ENCODE measurements at regions not wholly inside any gene's neighbourhood (a gene's known extent, or its start where the extent isn't known, plus 50 kb on each side); places are given as distances from the start of the nearest gene placed in this dataset.

DNA sequence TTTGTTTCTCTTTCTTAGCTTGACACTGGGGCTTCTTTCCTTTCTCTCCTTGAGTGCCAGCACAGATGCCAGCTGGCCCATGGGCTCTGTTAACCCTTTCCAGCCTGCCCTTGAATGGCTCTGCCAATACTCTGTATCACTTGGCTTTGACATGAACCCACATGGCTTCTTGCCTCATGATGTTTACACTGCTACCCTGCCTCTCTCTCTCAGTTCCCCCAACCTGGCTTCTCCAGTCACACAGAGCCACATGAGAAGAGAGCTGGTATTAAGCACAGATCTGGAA is 262.4 kb downstream of the OMA1 start:
- no peak for TF ChIP-seq EZH2 (IDR thresholded peaks at IDR 0.05; ENCODE audit: borderline replicate concordance, insufficient read depth, low read depth, low read length, poor library complexity, severe bottlenecking)
- no peak for TF ChIP-seq CTCF (IDR thresholded peaks at IDR 0.05)
- Histone ChIP-seq H3K4me1 (ENCODE audit: control insufficient read depth in 2 of 2, insufficient read depth in 2 of 2, low read length in 2 of 2) (no peaks in the 10 kb centered on the region), H3K9me3 (ENCODE audit: control extremely low read depth in 1 of 3, control insufficient read depth in 2 of 3, insufficient read depth in 1 of 3, low read length in 2 of 3) (no peaks in the 10 kb centered on the region), H3K4me3 (ENCODE audit: control extremely low read depth in 1 of 5, extremely low read depth in 1 of 5, insufficient read depth in 1 of 5, low read depth in 2 of 5, low read length in 4 of 5) (no peak overlapping the region), H3K36me3 (replicated peaks in 1 of 2; ENCODE audit: control extremely low read depth in 1 of 2, control insufficient read depth in 1 of 2, extremely low read depth in 1 of 2, insufficient read depth in 2 of 2, low read length in 1 of 2) (no peaks in the 10 kb centered on the region), H3K27ac (ENCODE audit: low read length in 2 of 2) (no peak overlapping the region), H3K4me2 (replicated peaks; ENCODE audit: low read depth, low read length, poor library complexity, severe bottlenecking) (no peak overlapping the region), H3K9ac (ENCODE audit: low read length) (no peak overlapping the region), H3K27me3 (replicated peaks in 1 of 4; ENCODE audit: control extremely low read depth in 1 of 4, control insufficient read depth in 3 of 4, insufficient read depth in 4 of 4, low read length in 3 of 4) (no peaks in the 10 kb centered on the region), H4K20me1 (ENCODE audit: control insufficient read depth, insufficient read depth, low read length, poor library complexity, severe bottlenecking) (no peaks in the 10 kb centered on the region), H3K79me2 (ENCODE audit: control insufficient read depth, insufficient read depth, low read length) (no peaks in the 10 kb centered on the region), H2AFZ (ENCODE audit: insufficient read depth, low read depth, low read length, poor library complexity, severe bottlenecking) (no peak overlapping the region)
- ChIA-PET CTCF (no interaction called here), POLR2A (no interaction called here)
- H3K4me3 Mint-ChIP-seq, result no peak overlapping the region
- ATAC-seq (ENCODE audit: low read depth), result no peak
- intact Hi-C loops (cut with micrococcal nuclease), result no loop called here
- no peaks in the 10 kb centered on the region for H3K4me1 Mint-ChIP-seq
- H3K27me3 Mint-ChIP-seq, result peaks cover 4% of the 10 kb centered on the region
- DNase-seq, result no peak
- peaks cover 3% of the 10 kb centered on the region for H3K9me3 Mint-ChIP-seq (ENCODE audit: insufficient read depth)
- H3K27ac Mint-ChIP-seq, result no peak overlapping the region

GRCh38 chr1:58283388-58284224 is 262.9 kb downstream of the OMA1 start:
- H3K4me1 Mint-ChIP-seq, result no peaks in the 10 kb centered on the region
- intact Hi-C loops (cut with micrococcal nuclease), result no loop called here
- H3K36me3 ChIP-seq (replicated peaks in 1 of 2; ENCODE audit: control extremely low read depth in 1 of 2, control insufficient read depth in 1 of 2, extremely low read depth in 1 of 2, insufficient read depth in 2 of 2, low read length in 1 of 2), result no peaks in the 10 kb centered on the region
- H4K20me1 ChIP-seq (ENCODE audit: control insufficient read depth, insufficient read depth, low read length, poor library complexity, severe bottlenecking), result no peaks in the 10 kb centered on the region
- ATAC-seq (ENCODE audit: low read depth) (no peak), DNase-seq (no peak)
- H3K9me3 ChIP-seq (ENCODE audit: control extremely low read depth in 1 of 3, control insufficient read depth in 2 of 3, insufficient read depth in 1 of 3, low read length in 2 of 3), result no peaks in the 10 kb centered on the region
- no peak overlapping the region for H3K27ac ChIP-seq (ENCODE audit: low read length in 2 of 2)
- H3K4me3 ChIP-seq (ENCODE audit: control extremely low read depth in 1 of 5, extremely low read depth in 1 of 5, insufficient read depth in 1 of 5, low read depth in 2 of 5, low read length in 4 of 5), result no peak overlapping the region
- no peak overlapping the region for H3K27ac Mint-ChIP-seq
- H3K27me3 Mint-ChIP-seq, result peaks cover 4% of the 10 kb centered on the region
- no peak overlapping the region for H3K4me2 ChIP-seq (replicated peaks; ENCODE audit: low read depth, low read length, poor library complexity, severe bottlenecking)
- peaks cover 3% of the 10 kb centered on the region for H3K9me3 Mint-ChIP-seq (ENCODE audit: insufficient read depth)
- 100% methylated on average over 1 of the region's 6 CpGs for WGBS (ENCODE audit: insufficient coverage)
- no peaks in the 10 kb centered on the region for H3K4me1 ChIP-seq (ENCODE audit: control insufficient read depth in 2 of 2, insufficient read depth in 2 of 2, low read length in 2 of 2)
- H3K9ac ChIP-seq (ENCODE audit: low read length), result no peak overlapping the region
- no peak overlapping the region for H2AFZ ChIP-seq (ENCODE audit: insufficient read depth, low read depth, low read length, poor library complexity, severe bottlenecking)
- POLR2A ChIA-PET, result no interaction called here
- H3K4me3 Mint-ChIP-seq, result no peak overlapping the region
- no peaks in the 10 kb centered on the region for H3K27me3 ChIP-seq (replicated peaks in 1 of 4; ENCODE audit: control extremely low read depth in 1 of 4, control insufficient read depth in 3 of 4, insufficient read depth in 4 of 4, low read length in 3 of 4)
- no peak for TF ChIP-seq CTCF (IDR thresholded peaks at IDR 0.05)
- TF ChIP-seq EZH2 (IDR thresholded peaks at IDR 0.05; ENCODE audit: borderline replicate concordance, insufficient read depth, low read depth, low read length, poor library complexity, severe bottlenecking), result no peak
- H3K79me2 ChIP-seq (ENCODE audit: control insufficient read depth, insufficient read depth, low read length), result no peaks in the 10 kb centered on the region
- CTCF ChIA-PET, result no interaction called here
